Loucy (cell line): ENCODE measurements at regions not wholly inside any gene's neighbourhood (a gene's known extent, or its start where the extent isn't known, plus 50 kb on each side); places are given as distances from the start of the nearest gene placed in this dataset.

Experiments
- H2AFZ ChIP-seq: fragments of 200-600 bp; sonication (generic); 2 replicates; pipeline ENCODE4 v1.6.0; 2016; ENCODE audit warnings: antibody characterized with exemption, mild to moderate bottlenecking, low read length, moderate library complexity
- H3F3A ChIP-seq: fragments of 200-600 bp; 2 replicates; pipeline ENCODE4 v1.6.0; 2016; ENCODE audit warnings: antibody characterized with exemption, low read depth, mild to moderate bottlenecking
- H3K27me3 ChIP-seq: fragments of 200-600 bp; sonication (generic); 2 replicates; pipeline ENCODE4 v1.6.1; 2014; ENCODE audit warnings: low read length, mild to moderate bottlenecking; ENCODE audit not compliant: insufficient read depth, poor library complexity, severe bottlenecking
- H3K36me3 ChIP-seq: fragments of 200-600 bp; sonication (generic); 2 replicates; pipeline ENCODE4 v1.6.1; 2016; ENCODE audit warnings: low read length; ENCODE audit not compliant: insufficient read depth
- H3K4me1 ChIP-seq: fragments of 200-600 bp; sonication (generic); 2 replicates; pipeline ENCODE4 v1.5.1; 2014; ENCODE audit warnings: low read length, mild to moderate bottlenecking; ENCODE audit not compliant: insufficient read depth, poor library complexity, severe bottlenecking
- H3K4me2 ChIP-seq: fragments of 200-600 bp; sonication (generic); 2 replicates; pipeline ENCODE4 v1.6.0; 2014; ENCODE audit warnings: antibody characterized with exemption, low read length, low read depth, mild to moderate bottlenecking; ENCODE audit not compliant: poor library complexity, severe bottlenecking
- H3K4me3 ChIP-seq: fragments of 200-600 bp; sonication (generic); 2 replicates; pipeline ENCODE4 v1.5.1; 2014; ENCODE audit warnings: low read length, mild to moderate bottlenecking, mixed read lengths; ENCODE audit not compliant: poor library complexity, severe bottlenecking
- H3K79me2 ChIP-seq: fragments of 200-600 bp; sonication (generic); 2 replicates; pipeline ENCODE4 v1.6.1; 2014; ENCODE audit warnings: low read length; ENCODE audit not compliant: insufficient read depth
- H3K9ac ChIP-seq: fragments of 200-600 bp; sonication (generic); 2 replicates; pipeline ENCODE4 v1.6.0; 2014; ENCODE audit warnings: mild to moderate bottlenecking, low read depth, low read length, moderate library complexity; ENCODE audit not compliant: poor library complexity, severe bottlenecking
- H3K9me2 ChIP-seq: fragments of 200-600 bp; sonication (generic); replicated peaks from 2 replicates; pipeline ENCODE4 v1.6.1; 2016; ENCODE audit warnings: low read depth, low read length, mixed read lengths
- H3K9me3 ChIP-seq: fragments of 200-600 bp; sonication (generic); 2 replicates; pipeline ENCODE4 v1.6.1; 2014; ENCODE audit warnings: mild to moderate bottlenecking, antibody characterized with exemption, low read length, low read depth; ENCODE audit not compliant: insufficient read depth
- H4K20me1 ChIP-seq: fragments of 200-600 bp; sonication (generic); 2 replicates; pipeline ENCODE4 v1.6.0; 2014; ENCODE audit warnings: antibody characterized with exemption, low read length, mild to moderate bottlenecking; ENCODE audit not compliant: insufficient read depth, poor library complexity, severe bottlenecking
- EZH2phosphoT487 ChIP-seq: fragments of 200-600 bp; IDR thresholded peaks from 2 replicates; pipeline ENCODE4 v1.6.1; 2018; ENCODE audit warnings: antibody characterized with exemption, mild to moderate bottlenecking, moderate library complexity, borderline replicate concordance
- TF ChIP-seq, protein P1 (sequence below): fragments of 200-600 bp; sonication (generic); conservative IDR thresholded peaks from 2 replicates; pipeline ENCODE4 v1.5.1; 2014; ENCODE audit warnings: mild to moderate bottlenecking, antibody characterized with exemption, low read length

DNA sequence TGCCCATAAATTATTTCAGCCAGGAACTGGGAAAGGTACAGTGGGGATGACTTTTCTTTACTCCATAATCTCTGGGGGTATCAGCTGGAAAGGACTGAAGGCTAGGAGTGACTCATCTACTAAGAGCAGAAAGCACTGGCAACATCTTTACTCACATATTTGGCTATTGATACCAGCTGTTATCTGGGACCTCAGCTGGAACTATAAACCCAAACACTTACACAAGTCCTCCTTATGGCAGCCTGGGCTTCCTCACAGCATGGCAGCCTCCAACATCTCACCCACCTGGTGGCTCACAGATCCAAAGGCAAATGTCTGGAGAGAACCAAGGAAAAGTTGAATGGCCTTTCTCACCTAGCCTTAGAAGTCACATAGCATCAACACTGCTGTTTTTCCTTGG lies 379.0 kb upstream of the RND3 start:
- Histone ChIP-seq H3F3A (no peaks in the 10 kb centered on the region), H3K27me3 (no peaks in the 10 kb centered on the region), H3K4me1 (no peaks in the 10 kb centered on the region), H3K9ac (no peak overlapping the region), H3K36me3 (no peaks in the 10 kb centered on the region), H3K79me2 (no peaks in the 10 kb centered on the region), H3K4me2 (no peak overlapping the region), H3K9me3 (peaks cover 4% of the 10 kb centered on the region; the same call in 1 of the 2 replicates), H4K20me1 (no peaks in the 10 kb centered on the region), H3K9me2 (no peaks in the 10 kb centered on the region), H3K4me3 (no peak overlapping the region), H2AFZ (no peak overlapping the region)
- no peak for TF ChIP-seq EZH2phosphoT487
- TF ChIP-seq, protein P1, sequence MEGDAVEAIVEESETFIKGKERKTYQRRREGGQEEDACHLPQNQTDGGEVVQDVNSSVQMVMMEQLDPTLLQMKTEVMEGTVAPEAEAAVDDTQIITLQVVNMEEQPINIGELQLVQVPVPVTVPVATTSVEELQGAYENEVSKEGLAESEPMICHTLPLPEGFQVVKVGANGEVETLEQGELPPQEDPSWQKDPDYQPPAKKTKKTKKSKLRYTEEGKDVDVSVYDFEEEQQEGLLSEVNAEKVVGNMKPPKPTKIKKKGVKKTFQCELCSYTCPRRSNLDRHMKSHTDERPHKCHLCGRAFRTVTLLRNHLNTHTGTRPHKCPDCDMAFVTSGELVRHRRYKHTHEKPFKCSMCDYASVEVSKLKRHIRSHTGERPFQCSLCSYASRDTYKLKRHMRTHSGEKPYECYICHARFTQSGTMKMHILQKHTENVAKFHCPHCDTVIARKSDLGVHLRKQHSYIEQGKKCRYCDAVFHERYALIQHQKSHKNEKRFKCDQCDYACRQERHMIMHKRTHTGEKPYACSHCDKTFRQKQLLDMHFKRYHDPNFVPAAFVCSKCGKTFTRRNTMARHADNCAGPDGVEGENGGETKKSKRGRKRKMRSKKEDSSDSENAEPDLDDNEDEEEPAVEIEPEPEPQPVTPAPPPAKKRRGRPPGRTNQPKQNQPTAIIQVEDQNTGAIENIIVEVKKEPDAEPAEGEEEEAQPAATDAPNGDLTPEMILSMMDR: no peak

DNA sequence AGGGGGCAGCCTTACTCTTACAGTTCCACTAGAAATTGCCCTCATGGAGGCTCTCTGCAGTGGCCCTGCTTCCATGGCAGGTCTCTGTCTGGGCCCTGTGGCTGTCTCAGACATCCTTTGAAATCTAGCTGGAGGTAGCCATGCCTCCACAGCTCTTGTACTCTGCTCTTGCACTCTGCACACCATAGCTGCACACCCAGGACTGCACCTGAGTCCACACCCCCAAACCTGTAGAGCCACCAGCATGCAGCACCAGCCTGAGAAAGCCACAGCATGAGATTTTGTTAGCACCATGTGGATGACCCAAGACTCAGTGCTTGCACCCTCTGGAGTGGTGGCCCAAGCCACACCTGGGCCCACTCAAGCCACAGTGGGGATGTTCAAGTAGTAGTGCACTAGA lies 376.2 kb upstream of the RND3 start:
- TF ChIP-seq, protein P1: no peak
- no peak for TF ChIP-seq EZH2phosphoT487
- Histone ChIP-seq H3F3A (no peaks in the 10 kb centered on the region), H3K9me2 (no peaks in the 10 kb centered on the region), H3K27me3 (no peaks in the 10 kb centered on the region), H4K20me1 (no peaks in the 10 kb centered on the region), H3K9ac (no peak overlapping the region), H3K4me2 (no peak overlapping the region), H3K36me3 (no peaks in the 10 kb centered on the region), H3K9me3 (peaks cover 4% of the 10 kb centered on the region; the same call in 1 of the 2 replicates), H3K4me3 (no peak overlapping the region), H2AFZ (no peak overlapping the region), H3K4me1 (no peaks in the 10 kb centered on the region), H3K79me2 (no peaks in the 10 kb centered on the region)

DNA sequence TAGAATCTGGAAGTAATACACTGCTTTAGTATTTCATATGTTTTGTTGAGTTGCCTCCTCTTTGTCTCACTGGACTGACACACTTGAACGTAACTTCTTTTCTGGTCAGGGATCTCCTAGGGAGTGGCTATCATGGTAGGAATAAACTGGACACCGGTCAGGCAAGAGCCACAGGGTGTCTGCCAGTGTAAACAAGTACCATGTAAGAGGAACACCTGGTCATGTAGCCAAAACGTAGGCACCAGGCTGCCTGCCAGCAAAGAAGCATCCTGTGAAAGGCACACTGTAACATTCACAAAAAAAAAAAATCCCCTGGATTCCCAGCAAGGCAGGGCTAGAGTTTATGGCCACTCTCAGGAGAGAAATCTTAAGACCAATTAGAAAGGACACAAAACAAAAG lies 372.8 kb upstream of the RND3 start:
- no peak overlapping the region for H3K4me2 ChIP-seq
- H2AFZ ChIP-seq: no peak overlapping the region
- peaks cover 4% of the 10 kb centered on the region; the same call in 1 of the 2 replicates for H3K9me3 ChIP-seq
- no peak for TF ChIP-seq EZH2phosphoT487
- TF ChIP-seq, protein P1: no peak
- no peak overlapping the region for H3K9ac ChIP-seq
- H3K36me3 ChIP-seq: no peaks in the 10 kb centered on the region
- no peaks in the 10 kb centered on the region for H3K27me3 ChIP-seq
- no peaks in the 10 kb centered on the region for H3F3A ChIP-seq
- no peaks in the 10 kb centered on the region for H4K20me1 ChIP-seq
- no peaks in the 10 kb centered on the region for H3K79me2 ChIP-seq
- no peaks in the 10 kb centered on the region for H3K4me1 ChIP-seq
- no peak overlapping the region for H3K4me3 ChIP-seq
- no peaks in the 10 kb centered on the region for H3K9me2 ChIP-seq
